NCI-H2081 treated with DMSO at 0.1 percent for 48 hours (cell line): ENCODE measurements at regions not wholly inside any gene's neighbourhood (a gene's known extent, or its start where the extent isn't known, plus 50 kb on each side); places are given as distances from the start of the nearest gene placed in this dataset.
A peak's percentile ranks its signal among the peaks of the same experiment; 100 is the strongest.
"Not testable (repeated sequence)": the region's sequence is repeated elsewhere in the genome, so short reads cannot be mapped to it uniquely, and the experiment has no call there.

Source experiments
- DNase-seq: peaks from one replicate; lab custom pipeline; 2025; lab: John Stamatoyannopoulos, UW

DNA sequence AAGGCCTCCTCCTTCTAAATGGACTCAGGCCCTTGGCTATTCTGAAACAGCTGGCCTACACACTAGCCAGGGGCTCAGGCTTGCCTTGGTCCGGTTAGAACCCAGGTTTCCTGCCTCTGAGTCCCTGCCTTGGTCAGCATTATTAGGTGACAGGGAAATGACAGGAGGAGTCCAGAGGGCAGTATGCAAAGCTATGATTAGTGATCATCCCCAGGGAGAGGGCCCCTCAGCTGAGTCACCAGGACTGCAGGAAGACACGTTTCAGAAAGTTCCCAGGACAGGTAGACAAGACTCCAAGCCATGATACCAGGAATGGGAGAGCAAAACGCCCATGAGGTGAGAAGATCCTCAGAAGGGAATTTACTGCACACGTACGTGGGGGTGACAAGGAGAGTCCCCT, 301.1 kb upstream of the COBL start:
- no peak for DNase-seq

DNA sequence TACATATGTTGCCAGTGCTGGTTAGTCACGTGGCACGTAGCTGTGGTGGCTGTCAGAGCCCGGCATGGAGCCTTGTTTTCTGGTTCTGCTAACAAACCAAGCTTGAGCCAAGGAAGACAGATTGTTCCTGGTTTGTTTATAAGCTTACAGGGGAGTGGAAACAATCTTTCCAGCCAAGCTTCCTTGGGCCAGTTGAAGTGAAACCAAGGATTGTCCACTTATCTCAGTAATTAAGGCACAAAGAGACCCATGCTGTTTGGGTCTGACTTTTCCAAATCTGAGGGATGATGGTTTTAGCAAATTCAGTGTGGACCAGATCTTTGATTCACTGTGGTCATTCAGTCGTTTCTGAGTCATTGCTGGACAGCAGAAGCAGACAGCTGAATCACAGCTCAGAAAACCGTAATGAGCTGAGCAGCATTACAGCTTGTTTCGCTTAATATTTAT, 297.3 kb upstream of the COBL start:
- no peak for DNase-seq

DNA sequence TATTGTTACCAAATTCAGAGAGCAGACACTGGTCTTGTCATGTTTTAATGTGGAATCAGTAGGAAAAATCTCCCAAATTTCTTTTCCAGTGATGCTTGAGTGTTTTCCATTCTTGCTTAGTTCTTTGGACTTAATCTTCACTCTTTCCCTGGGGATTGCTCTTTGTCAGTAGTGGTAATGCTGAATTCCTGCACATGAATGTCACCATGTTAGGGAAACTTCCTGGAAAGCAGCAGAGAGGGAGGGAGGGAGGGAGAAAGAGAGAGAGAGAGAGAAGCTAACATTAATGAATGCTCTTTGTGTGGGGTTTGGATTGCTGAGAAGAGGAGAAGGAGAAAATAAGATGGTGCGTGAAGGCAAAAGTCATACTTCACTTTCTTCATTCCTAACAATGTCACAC, 295.3 kb upstream of the COBL start:
- no peak for DNase-seq

DNA sequence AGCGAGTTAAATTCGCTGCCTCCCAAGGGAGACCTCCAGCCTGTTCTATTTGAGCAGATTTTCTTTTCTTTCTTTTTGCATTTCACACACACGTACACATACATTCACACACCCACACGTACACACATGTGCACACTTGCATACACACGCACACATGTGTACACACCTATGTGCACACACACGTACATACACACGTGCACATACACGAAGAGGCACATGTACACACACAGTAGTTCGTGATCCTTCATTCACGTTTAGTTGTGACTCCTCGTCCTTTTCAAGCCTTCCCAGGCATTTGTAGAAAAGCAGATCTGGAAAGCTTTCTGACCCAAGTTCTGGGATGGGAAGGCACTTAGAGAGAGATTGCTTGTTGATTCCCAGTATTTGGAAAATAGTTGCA, 290.8 kb upstream of the COBL start:
- DNase-seq: no peak

DNA sequence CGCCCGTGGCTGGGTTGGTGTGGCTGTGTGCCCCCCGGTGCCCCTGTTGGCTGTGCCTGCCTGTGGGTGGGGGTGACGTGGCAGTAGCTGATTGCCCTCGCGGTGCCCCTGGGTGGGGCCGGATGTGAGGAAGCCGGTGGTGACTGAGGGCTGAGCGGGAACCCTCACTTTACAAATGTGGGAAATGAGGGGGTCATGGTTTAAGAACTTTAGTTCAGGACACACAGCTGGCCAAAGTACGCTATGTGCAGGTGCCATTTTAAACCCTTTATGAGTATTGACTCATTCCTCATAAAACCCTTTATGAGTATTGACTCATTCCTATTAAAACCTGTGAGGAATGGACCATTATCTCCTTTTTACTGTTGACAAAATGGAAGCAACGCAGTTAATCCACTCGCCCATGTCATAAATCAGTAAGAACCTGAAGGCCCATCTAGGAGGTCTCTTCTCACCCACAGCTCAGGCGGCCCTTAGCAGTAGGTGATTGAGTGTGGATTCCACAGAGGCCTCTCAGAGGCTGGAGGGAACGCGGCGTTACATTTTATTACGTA, 290.1 kb upstream of the COBL start:
- no peak for DNase-seq

DNA sequence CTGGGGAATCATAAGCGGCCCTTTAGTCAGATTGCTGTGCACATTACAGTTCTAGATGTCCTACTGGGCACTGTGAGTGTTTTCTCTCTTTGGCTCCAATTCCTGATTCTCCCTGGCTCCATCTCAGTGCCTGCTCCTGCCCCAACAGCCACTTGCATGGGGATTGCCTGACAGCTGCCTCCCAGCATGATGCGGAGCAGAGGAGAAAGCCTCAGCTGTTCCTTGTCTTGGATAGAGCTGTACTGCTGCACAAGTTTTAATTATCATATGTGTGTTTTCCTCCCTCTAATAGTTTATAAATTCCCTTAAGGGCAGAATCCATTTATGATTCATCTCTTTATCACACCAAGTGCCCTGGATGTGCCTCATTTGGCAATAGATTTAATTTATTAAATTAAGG, 285.8 kb upstream of the COBL start:
- no peak for DNase-seq

DNA sequence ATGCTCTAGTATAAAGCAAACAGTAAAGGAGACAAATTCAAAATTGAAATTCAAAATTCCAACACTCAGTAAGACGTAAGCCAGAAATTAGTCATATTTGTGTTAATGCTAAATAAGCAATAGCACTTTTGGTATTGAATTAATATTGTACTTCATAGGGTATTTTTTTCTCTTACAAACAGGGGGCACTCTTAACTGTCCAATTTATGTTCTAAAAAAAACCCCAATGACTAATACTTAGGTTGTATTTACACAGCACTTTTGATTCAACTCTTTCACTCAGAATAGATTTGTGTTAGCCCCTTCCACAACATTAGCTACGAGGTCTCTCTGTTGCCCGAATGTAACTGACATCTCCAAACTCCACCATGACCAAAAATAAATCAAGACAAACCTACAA, 284.9 kb upstream of the COBL start:
- DNase-seq: no peak

DNA sequence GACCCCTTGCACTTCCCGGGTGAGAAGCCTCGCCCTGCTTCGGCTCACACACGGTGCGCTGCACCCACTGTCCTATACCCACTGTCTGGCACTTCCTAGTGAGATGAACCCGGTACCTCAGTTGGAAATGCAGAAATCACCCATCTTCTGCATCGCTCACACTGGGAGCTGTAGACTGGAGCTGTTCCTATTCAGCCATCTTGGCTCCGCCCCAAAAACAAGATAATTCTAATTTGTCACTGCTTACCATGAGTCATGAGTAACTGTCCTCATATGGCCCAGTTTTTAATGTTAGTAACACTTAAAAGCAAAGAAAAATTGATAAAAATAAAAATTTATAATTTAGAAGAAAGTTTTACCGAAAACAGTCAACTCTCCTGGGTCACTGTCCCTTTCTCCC, 283.3 kb upstream of the COBL start:
- not testable (repeated sequence) for DNase-seq

DNA sequence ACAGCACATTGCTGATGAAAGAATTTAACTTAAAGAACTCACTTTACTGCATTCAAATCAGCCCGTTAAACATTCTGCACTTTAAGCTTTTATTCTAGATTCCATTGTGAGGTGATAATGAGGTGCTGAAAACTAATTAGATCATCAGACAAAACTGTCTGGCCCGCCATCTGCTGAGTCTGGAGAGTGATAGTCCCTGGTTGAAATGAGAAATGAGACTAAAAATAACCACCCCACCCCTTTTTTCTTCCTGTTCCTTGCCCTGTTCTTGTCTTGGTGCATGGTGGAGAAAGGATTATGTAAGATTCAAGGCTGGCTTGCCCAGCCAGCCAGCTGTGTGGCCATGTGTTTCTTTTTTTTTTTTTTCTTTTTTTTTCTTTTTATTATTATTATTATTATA, 277.0 kb upstream of the COBL start:
- no peak for DNase-seq

DNA sequence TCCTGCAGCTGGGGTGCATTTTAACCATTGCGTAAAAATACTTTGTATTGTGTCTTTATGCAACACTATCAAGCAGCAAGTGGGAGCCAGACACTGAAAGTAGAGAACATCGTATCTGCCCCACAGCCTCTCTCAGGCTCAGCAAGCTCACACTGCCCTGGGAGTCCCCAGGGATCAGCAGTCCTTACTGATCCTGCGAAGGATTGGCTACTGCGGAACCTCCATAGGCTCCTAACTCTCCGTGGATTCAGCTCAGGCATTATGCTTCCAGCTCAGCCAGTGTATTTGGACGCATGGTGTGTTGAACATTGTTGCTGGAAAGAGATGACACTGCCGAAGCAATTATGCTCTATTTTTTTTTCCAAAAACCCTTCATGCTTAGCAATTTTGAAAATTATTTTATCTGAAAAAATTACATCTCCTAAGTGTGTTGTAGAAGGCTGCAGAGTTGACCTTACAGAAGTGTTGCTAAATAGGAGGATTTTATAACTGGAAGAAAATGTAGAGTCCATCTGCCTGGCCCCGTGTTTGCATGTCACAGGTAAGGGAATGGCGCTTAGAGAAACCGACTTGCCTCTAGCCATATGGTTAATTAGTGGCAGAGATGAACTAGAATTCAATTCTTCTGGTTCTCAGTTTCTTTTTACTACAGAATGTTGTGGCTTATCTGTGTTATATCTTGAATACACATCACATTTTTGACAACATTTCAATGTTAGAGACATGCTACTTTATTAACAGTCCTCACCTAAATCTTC, 276.4 kb upstream of the COBL start:
- DNase-seq: no peak

DNA sequence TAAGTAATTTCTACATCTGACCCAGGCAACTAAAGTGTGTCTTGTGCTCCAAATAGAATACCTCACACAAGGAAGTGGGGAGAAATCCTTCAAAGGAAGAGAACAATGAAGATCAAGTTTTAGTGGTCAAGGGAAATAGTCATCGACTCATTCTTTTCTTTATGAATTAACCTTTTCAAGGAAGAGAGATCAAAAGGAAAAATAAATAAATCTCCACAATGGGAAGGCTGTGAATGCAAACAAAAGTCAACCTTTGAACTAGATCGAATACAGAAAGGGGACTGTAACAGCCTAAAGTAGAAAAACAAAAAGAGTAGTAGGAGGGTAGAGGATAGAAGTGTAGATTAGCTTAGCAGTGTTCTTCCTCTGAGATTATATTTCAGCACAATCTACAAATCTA, 274.6 kb upstream of the COBL start:
- no peak for DNase-seq

DNA sequence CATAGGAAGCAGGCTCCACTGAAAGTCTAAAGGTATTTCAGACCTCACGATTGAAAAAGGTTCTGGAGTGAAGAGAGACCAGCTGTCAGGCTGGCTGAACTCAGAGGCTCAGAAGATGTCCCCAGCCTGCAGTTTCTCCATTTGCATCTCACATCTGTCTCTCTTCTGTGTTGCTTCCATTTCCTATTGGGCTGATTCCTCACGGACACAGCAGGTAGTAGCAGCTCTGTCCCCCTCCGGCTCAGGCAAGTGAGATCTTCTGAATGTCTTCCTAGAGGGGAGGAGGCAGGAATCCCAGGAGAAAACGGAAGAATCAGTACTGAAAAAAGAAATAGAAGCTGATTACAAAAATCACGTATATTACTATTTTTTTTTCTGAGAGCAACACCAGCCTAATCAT, 274.1 kb upstream of the COBL start:
- DNase-seq: no peak

DNA sequence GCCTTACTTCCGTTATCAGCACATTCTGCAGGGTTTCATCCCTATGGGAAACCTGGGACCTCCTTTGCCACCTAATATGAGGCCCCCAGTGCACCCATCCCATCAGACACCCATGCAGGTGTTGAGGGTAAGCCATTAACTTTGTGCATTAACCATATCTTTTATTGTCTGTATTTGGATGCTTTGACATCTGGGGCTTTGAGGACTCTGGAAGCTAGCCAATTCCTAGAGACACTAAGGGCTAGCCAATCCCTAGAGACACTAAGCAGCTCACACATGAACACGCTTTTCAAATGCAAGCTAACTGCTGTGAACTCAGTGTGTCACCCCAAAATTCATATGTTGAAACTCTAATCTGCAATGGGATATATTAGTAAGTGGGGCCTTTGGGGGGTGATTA, 272.5 kb upstream of the COBL start:
- no peak for DNase-seq

DNA sequence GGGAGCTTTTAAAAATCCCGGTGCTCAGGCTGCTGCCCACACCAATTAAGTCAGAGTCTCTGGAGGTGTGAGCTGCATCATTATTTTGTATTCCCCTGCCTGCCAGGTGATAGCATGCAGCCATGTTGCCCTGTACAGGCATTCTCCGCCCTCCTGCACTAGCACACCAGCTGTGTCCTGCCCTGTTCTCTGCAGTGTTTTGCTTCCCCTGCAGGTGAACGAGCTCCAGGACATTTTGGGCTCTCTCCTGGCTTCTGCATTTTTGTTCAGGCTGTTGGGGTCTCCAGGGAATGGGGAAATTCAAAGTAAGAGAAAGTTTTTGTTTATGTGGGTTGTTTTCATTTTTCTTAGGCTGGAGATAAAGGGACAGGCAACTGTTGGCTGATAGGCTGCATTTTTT, 271.0 kb upstream of the COBL start:
- no peak for DNase-seq

DNA sequence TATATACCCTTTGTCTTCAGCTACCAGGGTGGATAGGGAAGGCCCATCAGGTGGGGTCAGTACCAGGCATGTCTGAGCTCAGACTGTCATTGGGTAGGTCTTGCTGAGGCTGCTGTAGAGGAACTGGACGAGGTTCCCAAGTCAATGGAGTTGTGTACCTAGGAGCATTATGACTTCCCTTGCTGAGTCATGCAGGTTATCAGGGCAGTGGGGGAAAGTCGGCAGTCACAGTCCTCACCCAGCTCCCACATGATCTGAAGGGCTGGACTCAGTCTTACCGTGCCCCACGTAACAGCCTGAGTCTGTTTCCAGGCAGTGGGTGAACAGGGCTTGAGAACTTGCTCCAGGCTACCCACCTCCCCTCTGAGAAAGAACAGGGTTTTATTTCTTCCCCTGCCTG, 260.8 kb upstream of the COBL start:
- DNase-seq: no peak

DNA sequence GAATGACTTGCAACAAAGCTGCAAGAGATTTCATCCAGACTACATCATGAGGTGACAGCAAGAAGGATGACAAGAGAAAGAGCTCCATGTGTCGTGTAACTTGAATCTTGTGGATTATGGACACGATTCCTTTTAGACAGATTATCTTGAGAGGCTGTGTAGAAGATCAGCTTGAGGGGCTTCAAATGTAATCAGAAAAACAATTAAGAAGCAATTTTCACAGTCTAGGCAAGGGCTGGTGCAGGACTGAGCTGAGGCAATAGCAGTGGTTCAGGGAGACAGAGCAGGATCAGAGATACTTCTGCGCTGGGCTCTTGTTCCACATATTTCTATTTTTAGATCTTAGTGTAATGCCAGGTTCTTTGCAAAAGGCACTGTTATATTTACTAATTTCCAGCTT, 253.0 kb upstream of the COBL start:
- no peak for DNase-seq

DNA sequence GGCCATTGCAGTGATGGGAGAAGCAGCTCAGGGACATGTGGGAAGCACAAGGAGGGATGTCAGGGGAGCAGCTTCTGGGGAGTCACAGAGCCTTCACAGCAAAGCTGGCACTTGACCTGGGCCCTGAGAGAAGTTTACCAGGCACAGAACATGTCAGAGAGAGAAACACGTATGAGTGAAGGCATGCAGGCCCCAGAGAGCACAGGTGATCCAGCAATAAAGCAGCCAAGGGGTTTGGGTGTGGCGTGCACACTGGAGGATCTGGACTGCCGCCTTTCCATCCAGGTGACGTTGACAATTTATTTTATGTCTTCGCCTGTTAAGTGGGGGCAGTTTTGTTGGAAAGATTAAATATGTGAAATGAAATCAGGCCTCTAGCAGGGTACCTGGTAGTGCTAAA, 252.6 kb upstream of the COBL start:
- DNase-seq: no peak

DNA sequence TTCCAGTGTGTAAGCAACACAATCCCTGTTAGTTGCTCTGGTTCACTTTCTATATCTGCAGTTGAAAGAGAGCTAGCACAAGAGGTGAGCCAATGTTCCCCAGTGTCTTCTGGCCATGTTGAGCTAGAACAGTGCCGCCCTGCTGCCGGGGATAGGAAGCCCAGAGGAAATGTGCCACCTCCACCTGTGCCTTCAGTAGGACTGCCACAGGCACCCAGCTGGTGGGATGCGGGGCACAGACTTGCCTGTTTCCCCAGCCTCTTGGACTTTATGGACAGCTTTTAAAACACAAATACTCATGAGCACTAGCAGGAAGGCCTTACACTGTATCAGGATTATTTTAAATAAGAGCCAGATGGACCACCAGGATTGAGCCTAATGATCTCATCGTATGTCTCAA, 234.5 kb upstream of the COBL start:
- DNase-seq: no peak

DNA sequence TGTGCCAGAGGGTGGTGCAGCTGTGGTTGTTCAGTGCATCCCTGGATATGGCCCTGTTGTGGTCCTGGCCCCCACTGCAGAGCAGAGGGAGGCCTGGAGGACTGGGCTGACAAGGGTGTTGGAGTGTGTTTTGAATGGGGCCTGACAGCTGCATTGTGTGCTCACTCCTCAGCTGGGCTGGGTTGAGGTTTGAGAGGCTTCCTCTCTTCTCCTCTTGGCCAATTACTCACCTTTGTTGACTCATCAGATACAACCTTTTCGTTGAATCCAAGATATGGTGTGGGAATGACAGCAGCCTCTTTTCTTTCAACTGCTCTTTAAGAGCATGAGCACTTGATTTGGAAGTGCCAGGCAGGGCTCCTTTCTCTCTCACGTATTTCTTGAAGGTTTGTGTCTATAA, 228.5 kb upstream of the COBL start:
- no peak for DNase-seq

DNA sequence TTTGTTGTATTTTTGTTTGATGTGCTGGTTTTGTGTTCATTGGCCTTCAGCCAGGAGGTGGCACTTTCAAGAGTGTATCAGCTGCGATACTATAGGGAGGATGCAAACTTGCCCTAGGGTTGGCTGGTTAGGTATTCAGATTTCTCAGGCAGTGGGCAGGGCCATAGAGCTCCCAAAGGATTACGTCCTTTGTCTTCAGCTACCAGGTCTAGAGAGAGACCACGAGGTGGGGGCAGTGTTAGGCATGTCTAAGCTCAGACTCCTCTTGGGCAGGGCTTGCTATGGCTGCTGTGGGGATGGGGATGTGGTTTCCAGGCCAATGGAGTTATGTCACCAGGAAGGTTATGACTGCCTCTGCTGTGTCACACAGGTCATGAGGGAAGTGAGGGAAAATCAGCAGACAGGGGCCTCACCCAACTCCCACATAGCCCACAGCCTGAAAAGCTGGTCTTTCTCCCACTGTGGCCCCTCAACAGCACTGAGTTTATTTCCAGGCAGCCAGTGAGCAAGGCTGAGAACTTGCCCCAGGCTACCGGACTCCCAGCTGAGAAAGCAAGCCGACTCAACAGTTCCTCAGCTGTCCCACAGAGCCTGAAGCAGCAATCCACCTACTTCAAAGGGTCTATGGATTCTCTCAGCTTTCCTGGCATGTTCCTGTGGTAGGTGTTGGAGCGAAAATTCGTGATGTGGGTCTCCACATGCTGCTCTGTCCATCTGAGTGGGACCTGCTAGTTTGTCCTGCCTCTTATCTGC, 227.4 kb upstream of the COBL start:
- DNase-seq: peak; percentile 4

DNA sequence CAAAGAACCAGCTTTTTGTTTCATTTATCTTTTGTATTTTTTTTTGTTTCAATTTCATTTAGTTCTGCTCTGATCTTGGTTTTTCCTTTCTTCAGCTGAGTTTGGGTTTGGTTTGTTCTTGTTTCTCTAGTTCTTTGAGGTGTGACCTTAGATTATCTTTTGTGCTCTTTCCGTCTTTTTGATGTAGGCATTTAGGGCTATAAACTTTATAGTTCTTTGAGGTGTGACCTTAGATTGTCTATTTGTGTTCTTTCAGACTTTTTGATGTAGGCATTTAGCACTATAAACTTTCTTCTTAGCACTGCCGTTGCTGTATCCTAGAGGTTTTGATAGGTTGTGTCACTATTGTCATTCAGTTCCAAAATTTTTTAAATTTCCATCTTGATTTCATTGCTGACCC, 224.3 kb upstream of the COBL start:
- DNase-seq: not testable (repeated sequence)

DNA sequence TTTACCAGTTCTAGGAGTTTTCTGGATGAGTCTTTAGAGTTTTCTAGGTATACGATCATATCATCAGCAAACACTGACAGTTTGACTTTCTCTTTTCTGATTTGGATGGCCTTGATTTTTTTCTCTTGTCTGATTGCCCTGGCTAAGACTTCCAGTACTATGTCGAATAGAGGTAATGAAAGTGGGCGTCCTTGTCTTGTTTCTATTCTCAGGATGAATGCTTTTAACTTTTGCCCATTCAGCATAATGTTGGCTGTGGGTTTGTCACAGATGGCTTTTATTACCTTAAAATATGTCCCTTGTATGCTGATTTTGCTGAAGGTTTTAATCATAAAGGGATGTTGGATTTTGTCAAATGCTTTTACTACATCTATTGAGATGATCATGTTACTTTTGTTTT, 223.2 kb upstream of the COBL start:
- no peak for DNase-seq

DNA sequence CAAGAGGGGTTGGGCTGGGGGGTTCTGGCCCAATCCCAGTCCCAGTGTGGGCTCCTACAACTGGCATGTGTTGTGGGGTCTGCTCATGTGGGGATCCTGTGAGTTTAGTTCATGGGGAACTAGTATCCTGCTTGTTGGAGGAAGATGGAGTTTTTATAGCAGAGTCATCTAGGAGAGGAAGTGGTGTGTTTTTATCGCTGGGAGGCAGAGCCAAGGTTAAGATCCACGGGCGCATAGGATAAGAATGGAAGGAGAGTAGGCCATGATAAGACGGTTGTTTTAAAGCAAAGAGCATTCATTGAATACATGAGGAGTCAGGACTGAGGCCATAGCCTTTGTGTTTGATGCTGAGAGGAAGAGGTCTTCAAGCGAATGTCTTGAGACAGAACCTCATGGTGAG, 211.6 kb upstream of the COBL start:
- no peak for DNase-seq
